Endometrial microvascular endothelial cells (primary cell): ENCODE measurements at regions not wholly inside any gene's neighbourhood (a gene's known extent, or its start where the extent isn't known, plus 50 kb on each side); places are given as distances from the start of the nearest gene placed in this dataset.
"Not testable (repeated sequence)": the region's sequence is repeated elsewhere in the genome, so short reads cannot be mapped to it uniquely, and the experiment has no call there.

Experiments used
- in situ Hi-C: cut with HindIII; loops from 2 replicates; pipeline ENCODE4 v1.10.0; 2017; ENCODE audit warnings: low sequenced_read_pairs, low pct_unique_long_range_greater_than_20kb; ENCODE audit errors: inconsistent ontology term

DNA sequence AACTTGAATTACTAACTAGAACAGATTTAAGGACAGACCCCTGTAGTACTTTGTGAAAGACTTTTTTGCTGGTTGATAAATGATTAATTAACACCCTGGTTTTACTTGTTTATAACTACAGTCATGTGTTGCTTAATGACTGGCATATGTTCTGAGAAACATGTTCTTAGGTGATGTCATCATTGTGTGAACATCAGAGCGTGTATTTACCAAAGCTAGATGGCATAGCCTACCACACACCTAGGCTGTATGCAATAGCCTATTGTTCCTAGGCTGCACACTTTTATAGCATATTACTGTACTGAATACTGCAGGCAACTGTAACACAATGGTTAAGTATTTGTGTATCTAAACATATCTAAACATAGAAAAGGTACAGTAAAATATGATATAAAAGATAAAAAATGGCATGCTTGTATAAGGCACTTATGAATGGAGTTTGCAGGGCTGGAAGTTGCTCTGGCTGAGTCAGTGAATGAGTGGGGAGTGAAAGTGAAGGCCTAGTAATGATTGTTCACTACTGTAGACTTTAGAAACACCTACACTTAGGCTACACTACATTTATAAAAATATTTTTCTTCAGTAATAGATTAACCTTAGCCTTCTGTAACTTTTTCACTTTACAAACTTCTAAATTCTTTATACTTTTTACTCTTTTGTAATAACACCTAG lies 260.3 kb downstream of the KCNRG start:
- in situ Hi-C loops: no loop called here

DNA sequence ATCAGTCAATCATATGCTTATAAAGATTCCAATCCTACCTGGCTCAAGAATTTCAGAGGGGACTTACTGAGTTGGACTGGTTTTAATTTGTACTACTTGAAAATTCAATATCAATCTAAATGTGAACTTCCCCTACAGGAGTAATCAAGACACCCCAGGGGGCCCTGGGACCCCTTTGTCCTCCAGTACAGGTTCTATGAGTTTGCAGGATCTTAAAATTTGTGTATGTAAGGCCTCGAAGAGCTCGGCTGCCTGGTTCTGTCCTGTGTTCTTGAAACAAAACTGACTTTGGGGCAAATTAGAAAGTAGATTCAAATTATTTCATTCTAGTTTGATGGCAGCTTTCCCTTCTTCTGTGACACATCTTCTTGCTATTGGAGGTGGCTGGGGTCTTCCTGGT lies 261.3 kb downstream of the KCNRG start:
- in situ Hi-C loops: no loop called here

DNA sequence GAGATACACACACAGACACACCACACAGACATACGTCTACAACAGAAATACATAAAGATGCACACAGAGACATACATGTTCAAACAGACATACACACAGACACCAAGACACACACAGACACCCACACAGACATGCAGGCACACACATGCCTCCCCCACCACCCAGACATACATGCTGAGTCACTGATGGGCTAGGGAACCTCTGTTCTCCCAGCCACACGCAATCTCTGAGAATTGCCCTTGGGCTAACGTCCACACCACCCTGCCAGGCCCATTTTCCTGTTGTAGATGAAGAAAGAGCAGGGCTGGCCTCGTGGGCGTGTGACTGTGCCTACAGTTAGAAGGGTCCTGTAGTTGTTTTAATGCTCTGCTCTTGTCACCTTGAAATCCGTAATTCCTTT lies 261.9 kb downstream of the KCNRG start:
- in situ Hi-C loops: no loop called here

DNA sequence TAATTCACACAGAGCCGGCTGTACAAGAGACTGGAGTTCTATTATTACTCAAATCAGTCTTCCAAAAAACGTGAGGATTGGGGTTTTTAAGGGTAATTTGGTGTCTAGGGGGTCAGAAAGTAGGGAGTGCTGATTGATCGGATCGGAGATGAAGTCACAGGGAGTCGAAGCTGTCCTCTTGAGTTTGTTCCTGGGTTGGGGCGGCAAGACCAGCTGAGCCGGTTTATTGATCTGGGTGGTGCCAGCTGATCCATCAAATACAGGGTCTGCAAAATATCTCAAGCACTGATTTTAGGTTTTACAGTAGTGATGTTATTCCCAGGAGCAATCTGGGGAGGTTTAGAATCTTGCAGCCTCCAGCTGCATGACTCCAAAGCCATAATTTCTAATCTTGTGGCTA lies 262.7 kb downstream of the KCNRG start:
- in situ Hi-C loops: no loop called here

DNA sequence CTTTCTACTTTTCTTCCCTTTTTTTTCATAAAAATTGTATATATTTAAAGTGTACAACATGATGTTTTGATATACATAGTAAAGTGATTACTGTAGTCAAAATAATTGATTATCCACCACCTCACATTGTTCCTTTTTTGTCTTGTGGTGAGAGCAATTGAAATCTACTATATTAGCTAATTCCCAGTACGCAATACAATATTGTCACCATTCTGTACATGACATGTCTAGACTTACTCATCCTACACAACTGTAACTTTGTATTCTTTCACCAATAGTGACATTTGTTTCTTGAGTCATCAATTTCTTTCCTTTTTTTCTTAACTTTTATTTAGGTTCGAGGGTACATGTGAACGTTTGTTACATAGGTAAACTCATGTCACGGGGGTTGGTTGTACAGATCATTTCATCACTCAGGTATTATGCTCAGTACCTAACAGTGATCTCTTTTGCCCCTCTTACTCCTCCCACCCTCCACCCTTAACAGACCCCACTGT lies 265.2 kb downstream of the KCNRG start:
- in situ Hi-C loops: no loop called here

DNA sequence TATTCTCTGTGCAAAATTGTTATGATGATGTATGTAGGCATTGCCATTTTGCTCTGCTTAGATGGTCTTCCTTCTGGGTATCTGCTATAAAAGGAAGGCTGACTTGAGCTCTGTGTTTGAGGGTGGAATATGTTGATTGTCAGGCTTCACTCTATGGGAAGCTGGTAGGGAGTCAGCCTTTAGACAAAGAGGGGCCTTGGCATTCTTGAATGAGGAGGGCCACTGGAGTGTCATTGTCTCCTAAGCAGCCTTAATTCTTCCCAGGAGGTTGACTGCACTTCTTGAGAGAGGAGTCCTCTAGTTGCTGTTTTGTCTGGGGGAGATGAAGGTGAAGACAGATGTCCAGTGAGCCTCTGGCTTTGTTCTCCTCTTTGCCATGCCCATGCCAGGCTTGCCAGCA lies 266.8 kb downstream of the KCNRG start:
- in situ Hi-C loops: no loop called here

DNA sequence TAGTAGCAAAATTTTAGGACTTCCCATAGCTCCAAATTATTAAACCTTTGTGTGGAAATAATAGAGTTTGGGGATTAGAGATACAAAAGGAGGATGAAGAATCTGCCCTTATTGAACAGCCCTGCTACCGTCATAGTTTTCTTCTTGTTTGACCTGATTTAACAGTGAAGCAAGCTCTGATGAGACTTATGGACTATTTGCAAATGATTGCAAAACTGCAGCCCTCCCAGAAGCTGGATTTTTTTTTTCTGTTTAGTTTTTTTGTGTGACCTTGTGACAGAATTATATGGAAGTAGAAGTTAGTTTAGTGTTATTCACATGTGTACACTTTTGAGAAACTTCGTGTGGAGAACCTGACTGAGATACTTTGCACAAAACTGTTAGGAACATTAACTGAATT lies 267.8 kb downstream of the KCNRG start:
- in situ Hi-C loops: no loop called here

DNA sequence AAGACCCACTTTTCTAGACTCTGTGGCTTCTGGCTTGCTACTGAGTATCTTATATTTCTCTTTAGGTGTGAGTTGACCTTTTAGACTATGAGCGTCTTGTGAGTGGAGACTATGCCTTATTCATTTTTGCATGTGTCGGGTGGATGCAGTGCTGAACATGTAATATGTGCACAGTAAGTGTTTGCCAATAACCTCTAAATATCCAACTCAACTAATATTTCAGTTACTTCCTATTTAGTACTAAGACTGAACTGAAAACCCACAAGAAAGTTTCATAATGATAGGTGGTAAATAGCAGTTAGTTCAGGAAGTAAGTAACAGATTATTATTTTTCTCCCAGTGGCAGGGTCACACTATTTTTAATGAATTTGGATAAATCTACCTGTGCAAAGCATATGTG lies 269.3 kb downstream of the KCNRG start:
- in situ Hi-C loops: no loop called here

DNA sequence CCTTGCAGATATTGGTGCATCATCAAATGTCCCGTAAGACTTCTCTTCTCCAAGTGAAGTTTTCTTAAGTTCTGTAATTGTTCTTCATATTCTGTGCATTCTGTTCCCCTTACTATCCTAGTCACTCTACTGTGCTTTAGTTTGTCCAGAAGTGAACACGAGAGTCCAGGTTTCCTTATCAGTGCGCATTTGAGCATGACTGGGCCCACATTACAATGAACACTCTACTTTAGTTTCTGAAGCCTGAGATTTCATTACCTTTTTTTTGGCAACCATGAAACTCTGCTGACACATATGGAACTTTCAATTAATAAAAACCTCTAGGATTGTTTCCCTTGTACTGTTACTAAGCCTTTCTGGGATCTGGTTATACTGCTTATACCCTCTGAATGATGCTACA lies 270.0 kb downstream of the KCNRG start:
- in situ Hi-C loops: no loop called here

DNA sequence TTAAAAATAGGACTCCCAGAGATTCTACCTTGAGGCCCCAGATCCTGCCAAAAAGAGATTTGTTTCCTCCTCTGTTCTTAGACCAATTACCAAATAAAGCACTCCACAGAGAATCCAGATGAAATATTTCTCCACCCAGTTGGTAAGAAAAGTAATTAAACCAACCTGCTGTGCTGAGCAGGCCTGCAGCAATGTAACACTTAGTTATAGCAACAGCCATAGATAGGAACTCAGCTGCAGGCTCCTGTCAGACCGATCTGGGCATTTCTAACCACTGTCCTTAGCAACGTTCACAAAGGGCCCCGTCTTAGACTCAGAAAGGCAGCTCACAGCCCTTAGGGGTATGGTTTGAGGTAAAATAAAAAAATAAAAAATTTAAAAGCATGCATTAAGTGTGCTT lies 271.1 kb downstream of the KCNRG start:
- in situ Hi-C loops: no loop called here

DNA sequence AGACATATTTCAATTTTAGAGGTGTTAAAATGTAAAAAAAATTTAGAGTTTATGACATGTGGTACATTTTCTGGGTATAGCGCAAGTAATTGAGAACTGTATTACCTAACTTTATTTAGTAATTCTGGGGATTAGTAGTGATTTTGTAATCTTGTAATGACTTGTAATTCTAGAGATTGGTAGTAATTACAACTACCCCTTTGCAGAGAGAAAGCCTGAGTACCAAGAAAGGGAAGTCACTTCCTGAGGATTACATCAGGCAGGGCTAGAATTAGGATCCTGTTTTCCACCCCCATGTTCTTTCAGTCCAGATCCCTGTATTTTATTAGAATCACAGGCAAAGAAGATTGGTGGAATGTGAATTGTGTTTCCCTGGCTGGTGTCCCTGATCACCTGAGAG lies 274.9 kb downstream of the KCNRG start:
- in situ Hi-C loops: no loop called here

DNA sequence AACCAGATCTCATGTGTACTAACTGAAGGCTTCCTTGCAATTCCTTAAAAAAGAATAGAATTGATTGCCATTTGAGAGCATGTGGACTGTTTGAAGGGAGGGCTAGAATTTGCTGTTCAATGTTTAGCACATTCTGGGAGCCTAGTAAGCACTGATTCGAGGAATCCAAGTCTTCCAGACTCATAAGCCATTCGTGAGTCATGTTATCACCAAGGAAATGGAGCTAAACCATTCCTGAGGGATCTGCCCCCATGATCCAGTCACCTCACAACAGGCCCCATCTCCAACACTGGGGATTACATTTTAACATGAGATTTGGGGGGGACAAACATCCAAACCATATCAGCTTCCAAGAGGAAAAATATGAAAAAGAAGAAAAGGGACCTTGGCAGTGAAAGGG lies 276.4 kb downstream of the KCNRG start:
- in situ Hi-C loops: no loop called here

DNA sequence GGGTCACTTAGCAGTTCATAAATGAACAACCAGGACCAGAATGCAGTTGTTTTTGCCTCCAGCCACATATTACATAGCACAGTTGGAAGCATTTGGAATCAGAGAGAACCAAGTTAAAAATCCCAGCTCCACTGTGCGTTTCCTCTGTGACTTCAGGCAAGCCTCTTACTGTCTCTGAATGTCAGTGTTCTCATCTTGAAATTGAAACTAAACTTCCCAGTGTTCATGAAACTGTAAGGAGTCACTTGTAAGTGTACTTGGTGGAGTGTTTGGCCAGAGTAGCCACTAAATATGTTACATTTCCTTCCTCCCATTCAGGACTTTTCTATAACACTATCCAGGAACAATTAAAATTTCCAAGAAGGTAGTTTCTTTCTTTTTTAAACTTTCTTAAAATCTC lies 276.8 kb downstream of the KCNRG start:
- in situ Hi-C loops: no loop called here

DNA sequence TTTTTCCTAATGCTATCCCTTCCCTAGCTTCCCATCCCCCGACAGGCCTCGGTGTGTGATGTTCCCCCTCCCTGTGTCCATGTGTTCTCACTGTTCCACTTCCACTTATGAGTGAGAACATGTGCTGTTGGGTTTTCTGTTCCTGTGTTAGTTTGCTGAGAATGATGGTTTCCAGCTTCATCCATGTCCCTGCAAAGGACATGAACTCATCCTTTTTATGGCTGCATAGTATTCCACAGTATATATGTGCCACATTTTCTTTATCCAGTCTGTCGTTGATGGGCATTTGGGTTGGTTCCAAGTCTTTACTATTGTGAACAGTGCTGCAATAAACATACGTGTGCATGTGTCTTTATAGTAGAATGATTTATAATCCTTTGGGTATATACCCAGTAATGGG lies 279.2 kb downstream of the KCNRG start:
- in situ Hi-C loops: not testable (repeated sequence)

DNA sequence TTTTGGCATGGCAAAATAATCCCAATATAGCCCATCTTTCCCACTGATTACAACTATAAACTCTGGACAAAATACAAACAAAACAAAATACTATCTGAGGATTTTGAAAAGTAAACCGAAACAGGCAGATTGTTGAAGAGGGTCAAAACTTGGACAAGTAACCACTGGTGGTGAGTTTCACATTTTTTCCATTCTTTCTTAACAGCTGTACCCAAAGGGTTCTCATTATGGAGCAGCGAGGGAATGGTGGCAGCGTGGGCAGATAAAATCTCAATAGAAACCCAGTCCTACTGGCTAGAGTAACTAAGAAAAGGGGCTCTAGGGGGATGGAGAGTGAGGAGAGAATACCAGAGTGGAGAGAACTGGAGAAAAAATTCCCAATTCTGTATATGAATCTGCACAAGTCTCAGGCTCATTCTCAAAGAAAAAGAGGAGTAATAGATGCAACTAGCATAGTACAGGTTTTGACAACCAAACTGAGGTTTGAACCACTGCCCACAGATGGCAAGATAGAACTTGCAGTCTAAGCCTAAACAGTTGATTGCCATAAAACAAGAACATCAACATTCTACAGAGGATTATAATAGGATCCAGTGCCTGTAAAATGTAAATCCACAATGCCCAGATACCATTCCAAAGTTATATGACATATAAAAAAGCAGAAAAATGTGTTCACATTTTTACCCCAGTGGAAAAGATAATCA lies 284.5 kb downstream of the KCNRG start:
- in situ Hi-C loops: no loop called here

DNA sequence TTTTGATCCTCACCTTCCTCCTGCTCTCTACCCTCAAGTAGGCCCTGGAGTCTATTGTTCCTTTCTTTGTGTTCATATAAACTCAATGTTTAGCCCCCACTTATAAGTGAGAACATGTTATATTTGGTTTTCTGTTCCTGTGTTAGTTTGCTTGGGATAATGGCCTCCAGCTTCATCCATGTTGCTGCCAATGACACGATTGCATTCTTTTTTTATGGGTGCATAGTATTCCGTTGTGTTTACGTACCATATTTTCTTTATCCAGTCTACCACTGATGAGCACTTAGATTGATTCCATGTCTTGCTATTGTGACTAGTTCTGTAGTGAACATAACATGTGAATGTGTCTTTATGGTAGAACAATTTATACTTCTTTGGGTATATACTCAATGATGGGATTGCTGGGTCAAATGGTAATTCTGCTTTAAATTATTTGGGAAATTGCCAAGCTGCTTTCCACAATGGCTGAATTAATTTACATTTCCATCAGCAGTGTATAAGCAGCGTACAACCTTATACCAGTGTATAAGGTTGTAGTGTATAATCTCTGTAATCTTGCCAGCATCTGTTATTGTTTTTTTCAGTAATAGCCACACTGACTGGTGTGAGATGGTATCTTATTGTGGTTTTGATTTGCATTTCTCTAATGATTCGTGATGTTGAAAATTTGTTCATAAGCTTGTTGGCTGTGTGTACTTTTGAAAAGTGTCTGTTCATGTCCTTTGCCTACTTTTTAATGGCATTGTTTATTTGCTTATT lies 288.9 kb downstream of the KCNRG start:
- in situ Hi-C loops: no loop called here

DNA sequence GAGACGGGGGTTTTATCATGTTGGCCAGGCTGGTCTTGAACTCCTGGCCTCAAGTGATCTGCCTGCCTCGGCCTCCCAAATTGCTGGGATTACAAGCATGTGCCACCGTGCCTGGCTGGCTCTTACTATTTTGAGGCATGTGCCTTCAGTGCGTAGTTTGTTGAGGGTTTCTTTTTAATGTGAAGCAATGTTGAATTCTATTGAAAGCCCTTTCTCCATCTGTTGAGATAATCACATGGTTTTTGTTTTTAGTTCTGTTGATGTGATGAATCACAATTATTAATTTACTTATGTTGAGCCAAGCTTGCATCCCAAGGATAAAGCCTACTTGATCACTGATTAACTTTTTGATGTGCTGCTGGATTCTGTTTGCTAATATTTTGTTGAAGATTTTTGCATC lies 290.9 kb downstream of the KCNRG start:
- in situ Hi-C loops: no loop called here

DNA sequence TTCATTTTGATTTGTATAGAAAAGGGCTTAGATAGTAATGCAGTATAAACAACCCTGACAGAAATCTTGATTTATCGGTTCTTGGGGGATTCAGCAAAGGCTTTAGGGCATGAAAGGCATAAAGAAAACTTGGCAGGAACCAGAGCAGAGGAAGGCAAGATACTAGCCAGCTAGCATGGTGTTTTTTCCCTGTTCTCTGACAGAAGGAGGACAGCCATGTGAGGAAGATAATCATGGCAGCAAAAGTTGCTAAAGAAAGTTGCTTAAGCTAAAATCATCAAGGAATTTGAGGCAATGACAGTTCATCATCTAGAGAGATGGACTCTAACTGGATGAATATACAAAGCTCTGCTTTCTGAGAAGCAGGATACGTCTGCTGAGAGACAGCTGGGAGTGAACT lies 294.1 kb downstream of the KCNRG start:
- in situ Hi-C loops: no loop called here

DNA sequence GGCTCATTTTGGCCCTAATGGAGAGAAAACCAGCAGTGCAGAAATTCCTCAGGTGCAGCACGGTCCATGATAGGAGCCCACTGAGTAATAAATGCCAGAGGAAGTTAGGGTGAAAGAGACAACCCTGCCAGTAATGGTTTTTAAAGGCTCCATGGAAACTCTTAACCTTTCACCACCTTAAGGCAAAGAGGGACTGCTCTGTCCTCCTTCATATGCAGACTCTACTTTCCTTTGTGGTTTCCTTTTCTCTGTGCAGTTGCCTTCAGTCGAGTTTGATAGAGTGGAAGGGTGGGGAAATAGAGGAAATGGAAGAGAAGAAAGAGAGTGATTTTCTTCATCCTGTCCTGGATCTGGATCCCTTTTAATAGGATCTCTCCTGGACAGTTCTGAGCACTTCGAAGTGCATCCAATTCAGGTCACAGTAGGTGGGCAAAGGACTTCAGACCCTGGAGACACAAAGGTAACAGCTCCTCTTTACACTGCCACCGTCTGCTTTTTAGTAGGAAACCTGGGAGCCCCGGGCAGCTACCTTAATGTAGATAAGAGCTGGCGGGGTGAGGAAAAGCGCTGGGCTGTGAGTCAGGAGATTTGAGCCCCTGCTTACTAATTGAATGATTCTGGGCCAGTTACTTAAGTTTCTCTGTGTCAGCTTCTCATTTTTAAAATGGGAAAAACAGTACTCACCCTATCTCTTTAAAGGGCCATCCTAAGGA lies 294.8 kb downstream of the KCNRG start:
- in situ Hi-C loops: no loop called here
